ENCODE measurements at regions not wholly inside any gene's neighbourhood (a gene's known extent, or its start where the extent isn't known, plus 50 kb on each side); places are given as distances from the start of the nearest gene placed in this dataset.

GRCh38 chr10:80787952-80788351 lies 250.2 kb downstream of the SH2D4B start:
- DNase-seq (no peak), ATAC-seq (ENCODE audit: low read depth) (no peak)
- no peaks in the 10 kb centered on the region for H3K9me1 ChIP-seq (ENCODE audit: insufficient read depth, low read length)
- no peak overlapping the region for H3K4ac ChIP-seq (ENCODE audit: low read depth, low read length)
- no peak overlapping the region for H2AK5ac ChIP-seq (ENCODE audit: low read depth, low read length)
- no peaks in the 10 kb centered on the region for H3K4me1 ChIP-seq (ENCODE audit: control insufficient read depth, insufficient read depth, low read length)
- no peaks in the 10 kb centered on the region for H3K36me3 ChIP-seq (ENCODE audit: control insufficient read depth, insufficient read depth, low read length)
- no TSS peak for BruUV-seq (replicated peaks)
- H4K91ac ChIP-seq (ENCODE audit: insufficient read depth, low read depth, low read length), result no peak overlapping the region
- no peak overlapping the region for H2AFZ ChIP-seq (replicated peaks; ENCODE audit: low read length, poor library complexity)
- H3K9ac ChIP-seq (ENCODE audit: low read depth, low read length), result no peak overlapping the region
- no CpG with 5 or more reads among the region's 3 CpGs for WGBS, 2 experiments (ENCODE audit: extremely low coverage in 2 of 2, insufficient read length in 1 of 2)
- no peaks in the 10 kb centered on the region for H3K79me1 ChIP-seq (ENCODE audit: low read depth in 1 of 2, low read length in 2 of 2)
- no peak for TF ChIP-seq SMC3 (IDR thresholded peaks at IDR 0.05; ENCODE audit: low read depth, low read length)
- TF ChIP-seq ELK1 (IDR thresholded peaks at IDR 0.05; ENCODE audit: borderline replicate concordance, low read depth, low read length), result no peak
- no peak for TF ChIP-seq RAD21 (IDR thresholded peaks at IDR 0.05; ENCODE audit: low read length)
- no peak for TF ChIP-seq USF2 (IDR thresholded peaks at IDR 0.05; ENCODE audit: low read depth, low read length)
- no peak for TF ChIP-seq CHD1 (IDR thresholded peaks at IDR 0.05; ENCODE audit: low read depth, low read length)
- TF ChIP-seq BHLHE40 (IDR thresholded peaks at IDR 0.05; ENCODE audit: low read depth, low read length), result no peak
- TF ChIP-seq NFE2L2 (IDR thresholded peaks at IDR 0.05; ENCODE audit: low read depth, low read length), result no peak
- TF ChIP-seq MXI1 (IDR thresholded peaks at IDR 0.05; ENCODE audit: borderline replicate concordance, low read depth, low read length), result no peak
- intact Hi-C loops (cut with micrococcal nuclease), result no loop called here
- no peak overlapping the region for H2BK15ac ChIP-seq (ENCODE audit: low read depth, low read length)
- peaks cover 5% of the 10 kb centered on the region for H3K9me3 ChIP-seq (ENCODE audit: control insufficient read depth, insufficient read depth, low read length)
- no peak overlapping the region for H3K56ac ChIP-seq (ENCODE audit: extremely low read depth, insufficient read depth, low read length)
- POLR2A ChIA-PET (ENCODE audit: unreplicated experiment), result no interaction called here
- CTCF ChIA-PET, result no interaction called here
- H2AK9ac ChIP-seq (replicated peaks; ENCODE audit: low read depth, low read length, poor library complexity), result no peak overlapping the region
- H4K5ac ChIP-seq (ENCODE audit: low read depth, low read length), result no peak overlapping the region
- H3K4me2 ChIP-seq (ENCODE audit: low read depth, low read length), result no peak overlapping the region
- H4K8ac ChIP-seq (ENCODE audit: low read depth in 2 of 2, low read length in 2 of 2), result no peak overlapping the region
- no peak overlapping the region for H2BK20ac ChIP-seq (ENCODE audit: low read depth, low read length)
- dilution Hi-C loops (cut with HindIII; ENCODE audit: low sequenced_read_pairs, unreplicated experiment), result no loop called here
- H3K4me3 ChIP-seq (ENCODE audit: insufficient read depth, low read depth, low read length), result no peak overlapping the region
- no peak overlapping the region for H2BK5ac ChIP-seq (ENCODE audit: low read depth, low read length, poor library complexity, severe bottlenecking)
- H4K20me1 ChIP-seq (ENCODE audit: insufficient read depth, low read length), result no peaks in the 10 kb centered on the region
- H2BK120ac ChIP-seq (ENCODE audit: low read depth, low read length), result no peak overlapping the region
- no peak overlapping the region for H3K27ac ChIP-seq (ENCODE audit: insufficient read depth, low read length)
- no peak overlapping the region for H3K18ac ChIP-seq (ENCODE audit: low read depth, low read length)
- no peak overlapping the region for H3K23ac ChIP-seq (ENCODE audit: low read depth, low read length)
- no peaks in the 10 kb centered on the region for H3K27me3 ChIP-seq (ENCODE audit: control insufficient read depth, insufficient read depth, low read length)
- H3K14ac ChIP-seq (replicated peaks; ENCODE audit: low read depth, low read length), result no peak overlapping the region
- in situ Hi-C loops (cut with MboI; ENCODE audit: low sequenced_read_pairs), result no loop called here

Data from IMR-90 (cell line).